MG63 (cell line): ENCODE measurements at regions not wholly inside any gene's neighbourhood (a gene's known extent, or its start where the extent isn't known, plus 50 kb on each side); places are given as distances from the start of the nearest gene placed in this dataset.

Experiments
- DNase-seq: peaks from one replicate; pipeline ENCODE4 v3.0.0-alpha.2; 2020
- H3K27me3 ChIP-seq: fragments of 250-450 bp; sonication (Bioruptor Pico); 2 replicates; pipeline ENCODE4 v1.5.1; 2020; ENCODE audit warnings: mild to moderate bottlenecking, moderate library complexity
- H3K36me3 ChIP-seq: fragments of 250-450 bp; sonication (Bioruptor Pico); 2 replicates; pipeline ENCODE4 v1.5.1; 2020; ENCODE audit warnings: mild to moderate bottlenecking, moderate library complexity
- H3K4me3 ChIP-seq: fragments of 250-450 bp; sonication (Bioruptor Pico); 2 replicates; pipeline ENCODE4 v1.5.1; 2020; ENCODE audit warnings: mild to moderate bottlenecking, moderate library complexity
- H3K9me3 ChIP-seq: fragments of 250-450 bp; sonication (Bioruptor Pico); 2 replicates; pipeline ENCODE4 v1.5.1; 2020; ENCODE audit warnings: mild to moderate bottlenecking, moderate library complexity

- H3K27me3 ChIP-seq = no peaks in the 10 kb centered on the region
- H3K9me3 ChIP-seq = 0 out of 2 replicates have a peak, but pooled peaks cover 3% of the 10 kb centered on the region
- no peak for DNase-seq
- no peak overlapping the region for H3K4me3 ChIP-seq
- H3K36me3 ChIP-seq = no peaks in the 10 kb centered on the region
These were observed 227.4 kb downstream of the UACA start for GRCh38 chr15:70535955-70536338.

GRCh38 chr15:70535071-70535954, 228.0 kb downstream of the UACA start:
- Histone ChIP-seq H3K9me3 (0 out of 2 replicates have a peak, but pooled peaks cover 3% of the 10 kb centered on the region), H3K36me3 (no peaks in the 10 kb centered on the region), H3K27me3 (no peaks in the 10 kb centered on the region), H3K4me3 (no peak overlapping the region)
- no peak for DNase-seq

- no peak overlapping the region for H3K4me3 ChIP-seq
- H3K36me3 ChIP-seq = no peaks in the 10 kb centered on the region
- H3K27me3 ChIP-seq = no peaks in the 10 kb centered on the region
- DNase-seq = no peak
- 0 out of 2 replicates have a peak, but pooled peaks cover 3% of the 10 kb centered on the region for H3K9me3 ChIP-seq
These were observed 229.2 kb downstream of the UACA start for GRCh38 chr15:70533931-70534742.

- no peaks in the 10 kb centered on the region for H3K27me3 ChIP-seq
- H3K36me3 ChIP-seq = no peaks in the 10 kb centered on the region
- 0 out of 2 replicates have a peak, but pooled peaks cover 3% of the 10 kb centered on the region for H3K9me3 ChIP-seq
- no peak overlapping the region for H3K4me3 ChIP-seq
- DNase-seq = no peak
These were observed 230.7 kb downstream of the UACA start for GRCh38 chr15:70532531-70533186.

- no peak overlapping the region for H3K4me3 ChIP-seq
- DNase-seq = no peak
- no peaks in the 10 kb centered on the region for H3K36me3 ChIP-seq
- H3K27me3 ChIP-seq = no peaks in the 10 kb centered on the region
- 0 out of 2 replicates have a peak, but pooled peaks cover 3% of the 10 kb centered on the region for H3K9me3 ChIP-seq
These were observed 231.8 kb downstream of the UACA start for GRCh38 chr15:70531576-70531975.

- no peak for DNase-seq
- no peaks in the 10 kb centered on the region for H3K36me3 ChIP-seq
- H3K27me3 ChIP-seq = no peaks in the 10 kb centered on the region
- H3K9me3 ChIP-seq = 0 out of 2 replicates have a peak, but pooled peaks cover 3% of the 10 kb centered on the region
- no peak overlapping the region for H3K4me3 ChIP-seq
These were observed 232.5 kb downstream of the UACA start for GRCh38 chr15:70530906-70531305.

- no peak for DNase-seq
- Histone ChIP-seq H3K27me3 (no peaks in the 10 kb centered on the region), H3K4me3 (no peak overlapping the region), H3K9me3 (0 out of 2 replicates have a peak, but pooled peaks cover 3% of the 10 kb centered on the region), H3K36me3 (no peaks in the 10 kb centered on the region)
These were observed 232.9 kb downstream of the UACA start for GRCh38 chr15:70530503-70530902.

GRCh38 chr15:70530017-70530499, 233.3 kb downstream of the UACA start:
- H3K4me3 ChIP-seq = no peak overlapping the region
- H3K9me3 ChIP-seq = 0 out of 2 replicates have a peak, but pooled peaks cover 3% of the 10 kb centered on the region
- DNase-seq = no peak
- H3K27me3 ChIP-seq = no peaks in the 10 kb centered on the region
- no peaks in the 10 kb centered on the region for H3K36me3 ChIP-seq

GRCh38 chr15:70528816-70529215, 234.5 kb downstream of the UACA start:
- H3K27me3 ChIP-seq = no peaks in the 10 kb centered on the region
- no peak overlapping the region for H3K4me3 ChIP-seq

GRCh38 chr15:70528270-70528706, 235.1 kb downstream of the UACA start:
- no peaks in the 10 kb centered on the region for H3K27me3 ChIP-seq
- no peak for DNase-seq
- no peaks in the 10 kb centered on the region for H3K9me3 ChIP-seq
- no peak overlapping the region for H3K4me3 ChIP-seq
- no peaks in the 10 kb centered on the region for H3K36me3 ChIP-seq

More at GRCh38 chr15:70528816-70529215, 234.5 kb downstream of the UACA start:
- Histone ChIP-seq H3K9me3 (no peaks in the 10 kb centered on the region), H3K36me3 (no peaks in the 10 kb centered on the region)
- no peak for DNase-seq

GRCh38 chr15:70526974-70527325, 236.4 kb downstream of the UACA start:
- no peak for DNase-seq
- H3K36me3 ChIP-seq = no peaks in the 10 kb centered on the region
- peak overlapping the region; percentile 8; the same call in 1 of the 2 replicates for H3K4me3 ChIP-seq
- H3K9me3 ChIP-seq = no peaks in the 10 kb centered on the region
- no peaks in the 10 kb centered on the region for H3K27me3 ChIP-seq

- H3K36me3 ChIP-seq = no peaks in the 10 kb centered on the region
- H3K27me3 ChIP-seq = no peaks in the 10 kb centered on the region
- no peaks in the 10 kb centered on the region for H3K9me3 ChIP-seq
- peak; percentile 76 for DNase-seq
- H3K4me3 ChIP-seq = peak overlapping the region; percentile 8; the same call in 1 of the 2 replicates
These were observed 237.0 kb downstream of the UACA start for GRCh38 chr15:70526221-70526973.

GRCh38 chr15:70525551-70525950, 237.8 kb downstream of the UACA start:
- no peak for DNase-seq
- Histone ChIP-seq H3K9me3 (no peaks in the 10 kb centered on the region), H3K27me3 (no peaks in the 10 kb centered on the region), H3K36me3 (no peaks in the 10 kb centered on the region), H3K4me3 (no peak overlapping the region)

GRCh38 chr15:70524470-70524869, 238.9 kb downstream of the UACA start:
- no peaks in the 10 kb centered on the region for H3K27me3 ChIP-seq
- no peak for DNase-seq
- H3K36me3 ChIP-seq = no peaks in the 10 kb centered on the region
- no peaks in the 10 kb centered on the region for H3K9me3 ChIP-seq
- no peak overlapping the region for H3K4me3 ChIP-seq

- DNase-seq = no peak
- no peaks in the 10 kb centered on the region for H3K9me3 ChIP-seq
- H3K36me3 ChIP-seq = no peaks in the 10 kb centered on the region
- H3K4me3 ChIP-seq = no peak overlapping the region
- no peaks in the 10 kb centered on the region for H3K27me3 ChIP-seq
These were observed 239.7 kb downstream of the UACA start for GRCh38 chr15:70523616-70524015.

GRCh38 chr15:70523192-70523591, 240.2 kb downstream of the UACA start:
- DNase-seq = no peak
- Histone ChIP-seq H3K36me3 (no peaks in the 10 kb centered on the region), H3K4me3 (no peak overlapping the region), H3K27me3 (no peaks in the 10 kb centered on the region), H3K9me3 (no peaks in the 10 kb centered on the region)
